Stimulated activated CD4-positive, alpha-beta T cell treated with anti-CD3 and anti-CD28 coated beads, Interleukin-4, amount 100 ng/mL, for 4 hours (primary cell): ENCODE measurements at regions not wholly inside any gene's neighbourhood (a gene's known extent, or its start where the extent isn't known, plus 50 kb on each side); places are given as distances from the start of the nearest gene placed in this dataset.
"Not testable (repeated sequence)": the region's sequence is repeated elsewhere in the genome, so short reads cannot be mapped to it uniquely, and the experiment has no call there.

Experiments
- DNase-seq, 2 experiments: peaks; one replicate each; pipeline ENCODE4 v3.0.0-alpha.2; 2020

- DNase-seq: no peak
These were observed 134.4 kb downstream of the SMIM20 start for GRCh38 chr4:26048378-26048882.

GRCh38 chr4:26048950-26049349, 134.9 kb downstream of the SMIM20 start:
- no peak for DNase-seq

- no peak for DNase-seq
These were observed 135.4 kb downstream of the SMIM20 start for GRCh38 chr4:26049447-26049846.

- no peak for DNase-seq
These were observed 136.2 kb downstream of the SMIM20 start for GRCh38 chr4:26050212-26050643.

- DNase-seq: no peak
These were observed 136.7 kb downstream of the SMIM20 start for GRCh38 chr4:26050671-26051070.

- DNase-seq: no peak
These were observed 137.2 kb downstream of the SMIM20 start for GRCh38 chr4:26051240-26051639.

GRCh38 chr4:26052663-26053541, 138.9 kb downstream of the SMIM20 start:
- no peak for DNase-seq

- no peak for DNase-seq
These were observed 139.7 kb downstream of the SMIM20 start for GRCh38 chr4:26053761-26054160.

GRCh38 chr4:26055855-26056254, 141.8 kb downstream of the SMIM20 start:
- DNase-seq: no peak

- DNase-seq: no peak
These were observed 142.4 kb downstream of the SMIM20 start for GRCh38 chr4:26056406-26056805.

- DNase-seq: not testable (repeated sequence)
These were observed 143.8 kb downstream of the SMIM20 start for GRCh38 chr4:26057839-26058238.

- DNase-seq: peak; percentile 19 to 44
These were observed 144.5 kb downstream of the SMIM20 start for GRCh38 chr4:26058537-26058936.

GRCh38 chr4:26059391-26060154, 145.6 kb downstream of the SMIM20 start:
- no peak for DNase-seq

- no peak for DNase-seq
These were observed 146.3 kb downstream of the SMIM20 start for GRCh38 chr4:26060286-26060685.

- no peak for DNase-seq
These were observed 147.4 kb downstream of the SMIM20 start for GRCh38 chr4:26061248-26061986.

- DNase-seq: no peak
These were observed 148.2 kb downstream of the SMIM20 start for GRCh38 chr4:26062215-26062614.

- DNase-seq: not testable (repeated sequence)
These were observed 150.0 kb downstream of the SMIM20 start for GRCh38 chr4:26064009-26064408.

GRCh38 chr4:26065833-26066232, 151.8 kb downstream of the SMIM20 start:
- DNase-seq: no peak

- no peak for DNase-seq
These were observed 153.0 kb downstream of the SMIM20 start for GRCh38 chr4:26067035-26067434.

GRCh38 chr4:26069218-26069617, 155.2 kb downstream of the SMIM20 start:
- DNase-seq: no peak

GRCh38 chr4:26071688-26072087, 157.7 kb downstream of the SMIM20 start:
- no peak for DNase-seq

GRCh38 chr4:26073886-26074560, 160.0 kb downstream of the SMIM20 start:
- DNase-seq: peak in 1 of 2 experiments; percentile 5
